HEK293 (cell line): ENCODE measurements at regions not wholly inside any gene's neighbourhood (a gene's known extent, or its start where the extent isn't known, plus 50 kb on each side); places are given as distances from the start of the nearest gene placed in this dataset.

Experiments used
- KLF16 ChIP-seq: fragments of 450-650 bp; formaldehyde crosslinking; IDR thresholded peaks from 2 replicates; pipeline ENCODE4 v1.5.1; 2017; ENCODE audit warnings: missing biosample characterization, missing genetic modification characterization
- KLF7 ChIP-seq: fragments of 450-650 bp; formaldehyde crosslinking; IDR thresholded peaks from 2 replicates; pipeline ENCODE4 v1.5.1; 2016; ENCODE audit warnings: missing biosample characterization, missing genetic modification characterization, borderline replicate concordance
- SCRT1 ChIP-seq: fragments of 450-650 bp; formaldehyde crosslinking; IDR thresholded peaks from 2 replicates; pipeline ENCODE4 v1.5.1; 2016; ENCODE audit warnings: missing biosample characterization, missing genetic modification characterization, borderline replicate concordance
- ZNF175 ChIP-seq: fragments of 450-650 bp; formaldehyde crosslinking; IDR thresholded peaks from 2 replicates; pipeline ENCODE4 v1.5.1; 2016; ENCODE audit warnings: missing biosample characterization, missing genetic modification characterization
- ZNF2 ChIP-seq: fragments of 450-650 bp; formaldehyde crosslinking; IDR thresholded peaks from 2 replicates; pipeline ENCODE4 v1.5.1; 2016; ENCODE audit warnings: missing biosample characterization, missing genetic modification characterization
- ZNF24 ChIP-seq: fragments of 450-650 bp; formaldehyde crosslinking; IDR thresholded peaks from 2 replicates; pipeline ENCODE4 v1.5.1; 2016; ENCODE audit warnings: missing biosample characterization, missing genetic modification characterization
- ZNF292 ChIP-seq: fragments of 450-650 bp; formaldehyde crosslinking; IDR thresholded peaks from 2 replicates; pipeline ENCODE4 v1.5.1; 2016; ENCODE audit warnings: low read depth, missing biosample characterization, missing genetic modification characterization, borderline replicate concordance
- ZNF473 ChIP-seq: fragments of 450-650 bp; formaldehyde crosslinking; IDR thresholded peaks from 2 replicates; pipeline ENCODE4 v1.5.1; 2017; ENCODE audit warnings: missing biosample characterization, missing genetic modification characterization
- ZNF596 ChIP-seq: fragments of 450-650 bp; IDR thresholded peaks from 2 replicates; pipeline ENCODE4 v1.5.0; 2018; ENCODE audit warnings: missing biosample characterization, mild to moderate bottlenecking, missing genetic modification characterization, moderate library complexity
- TF ChIP-seq, protein P1 (sequence below): fragments of 450-650 bp; formaldehyde crosslinking; IDR thresholded peaks from 2 replicates; pipeline ENCODE4 v1.5.1; 2016; ENCODE audit warnings: missing biosample characterization, missing genetic modification characterization
- TF ChIP-seq, protein P2 (sequence below): fragments of 450-650 bp; formaldehyde crosslinking; IDR thresholded peaks from 2 replicates; pipeline ENCODE4 v1.5.1; 2016; ENCODE audit warnings: missing biosample characterization, missing genetic modification characterization

DNA sequence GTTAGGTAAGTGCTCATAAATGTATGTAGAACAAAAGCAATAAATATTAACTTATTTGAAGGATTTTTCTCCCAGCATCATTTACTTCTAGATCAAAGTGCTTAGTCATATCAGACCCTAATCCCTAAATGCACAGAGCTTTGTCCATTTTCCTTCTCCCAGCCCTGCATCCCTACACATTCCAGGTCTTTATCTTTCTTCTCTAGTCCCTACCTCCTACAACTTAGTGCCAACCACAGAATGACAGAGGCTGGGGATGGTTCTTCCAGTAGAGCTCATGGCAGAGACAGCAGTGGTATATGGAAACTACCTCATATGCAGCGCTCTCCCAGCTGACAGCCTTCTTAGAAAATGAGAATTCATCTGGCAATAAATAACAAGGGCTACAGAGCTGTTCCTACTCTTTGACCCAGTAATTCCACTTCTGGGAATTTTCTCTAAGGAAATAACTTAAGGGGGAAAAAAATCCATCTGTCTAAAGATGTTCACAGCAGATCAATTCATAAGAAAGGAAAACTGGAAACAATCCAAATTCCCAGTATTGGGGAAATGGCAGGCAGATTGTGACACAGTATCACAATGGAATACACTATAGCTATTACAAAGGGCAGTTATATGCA, 62.9 kb upstream of the ROR1 start:
- TF ChIP-seq SCRT1 (tag by site-specific recombination) = no peak
- TF ChIP-seq, protein P1, sequence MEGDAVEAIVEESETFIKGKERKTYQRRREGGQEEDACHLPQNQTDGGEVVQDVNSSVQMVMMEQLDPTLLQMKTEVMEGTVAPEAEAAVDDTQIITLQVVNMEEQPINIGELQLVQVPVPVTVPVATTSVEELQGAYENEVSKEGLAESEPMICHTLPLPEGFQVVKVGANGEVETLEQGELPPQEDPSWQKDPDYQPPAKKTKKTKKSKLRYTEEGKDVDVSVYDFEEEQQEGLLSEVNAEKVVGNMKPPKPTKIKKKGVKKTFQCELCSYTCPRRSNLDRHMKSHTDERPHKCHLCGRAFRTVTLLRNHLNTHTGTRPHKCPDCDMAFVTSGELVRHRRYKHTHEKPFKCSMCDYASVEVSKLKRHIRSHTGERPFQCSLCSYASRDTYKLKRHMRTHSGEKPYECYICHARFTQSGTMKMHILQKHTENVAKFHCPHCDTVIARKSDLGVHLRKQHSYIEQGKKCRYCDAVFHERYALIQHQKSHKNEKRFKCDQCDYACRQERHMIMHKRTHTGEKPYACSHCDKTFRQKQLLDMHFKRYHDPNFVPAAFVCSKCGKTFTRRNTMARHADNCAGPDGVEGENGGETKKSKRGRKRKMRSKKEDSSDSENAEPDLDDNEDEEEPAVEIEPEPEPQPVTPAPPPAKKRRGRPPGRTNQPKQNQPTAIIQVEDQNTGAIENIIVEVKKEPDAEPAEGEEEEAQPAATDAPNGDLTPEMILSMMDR (tag by site-specific recombination) = no peak
- TF ChIP-seq, protein P2, sequence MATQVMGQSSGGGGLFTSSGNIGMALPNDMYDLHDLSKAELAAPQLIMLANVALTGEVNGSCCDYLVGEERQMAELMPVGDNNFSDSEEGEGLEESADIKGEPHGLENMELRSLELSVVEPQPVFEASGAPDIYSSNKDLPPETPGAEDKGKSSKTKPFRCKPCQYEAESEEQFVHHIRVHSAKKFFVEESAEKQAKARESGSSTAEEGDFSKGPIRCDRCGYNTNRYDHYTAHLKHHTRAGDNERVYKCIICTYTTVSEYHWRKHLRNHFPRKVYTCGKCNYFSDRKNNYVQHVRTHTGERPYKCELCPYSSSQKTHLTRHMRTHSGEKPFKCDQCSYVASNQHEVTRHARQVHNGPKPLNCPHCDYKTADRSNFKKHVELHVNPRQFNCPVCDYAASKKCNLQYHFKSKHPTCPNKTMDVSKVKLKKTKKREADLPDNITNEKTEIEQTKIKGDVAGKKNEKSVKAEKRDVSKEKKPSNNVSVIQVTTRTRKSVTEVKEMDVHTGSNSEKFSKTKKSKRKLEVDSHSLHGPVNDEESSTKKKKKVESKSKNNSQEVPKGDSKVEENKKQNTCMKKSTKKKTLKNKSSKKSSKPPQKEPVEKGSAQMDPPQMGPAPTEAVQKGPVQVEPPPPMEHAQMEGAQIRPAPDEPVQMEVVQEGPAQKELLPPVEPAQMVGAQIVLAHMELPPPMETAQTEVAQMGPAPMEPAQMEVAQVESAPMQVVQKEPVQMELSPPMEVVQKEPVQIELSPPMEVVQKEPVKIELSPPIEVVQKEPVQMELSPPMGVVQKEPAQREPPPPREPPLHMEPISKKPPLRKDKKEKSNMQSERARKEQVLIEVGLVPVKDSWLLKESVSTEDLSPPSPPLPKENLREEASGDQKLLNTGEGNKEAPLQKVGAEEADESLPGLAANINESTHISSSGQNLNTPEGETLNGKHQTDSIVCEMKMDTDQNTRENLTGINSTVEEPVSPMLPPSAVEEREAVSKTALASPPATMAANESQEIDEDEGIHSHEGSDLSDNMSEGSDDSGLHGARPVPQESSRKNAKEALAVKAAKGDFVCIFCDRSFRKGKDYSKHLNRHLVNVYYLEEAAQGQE = no peak
- TF ChIP-seq ZNF2 (tag by site-specific recombination) = no peak
- TF ChIP-seq ZNF473 (tag by site-specific recombination) = no peak
- no peak for TF ChIP-seq KLF7 (tag by site-specific recombination)
- TF ChIP-seq ZNF596 (tag by site-specific recombination) = no peak
- TF ChIP-seq ZNF292 (tag by site-specific recombination) = no peak
- no peak for TF ChIP-seq KLF16 (tag by site-specific recombination)
- no peak for TF ChIP-seq ZNF24 (tag by site-specific recombination)
- TF ChIP-seq ZNF175 (tag by site-specific recombination) = no peak
